ENCODE measurements at regions not wholly inside any gene's neighbourhood (a gene's known extent, or its start where the extent isn't known, plus 50 kb on each side); places are given as distances from the start of the nearest gene placed in this dataset.

GRCh38 chrX:38887222-38887621, 86.0 kb downstream of the MID1IP1 start:
- DNase-seq (ENCODE audit: low spot score), result no peak

GRCh38 chrX:38890326-38890725, 89.1 kb downstream of the MID1IP1 start:
- DNase-seq (ENCODE audit: low spot score), result no peak

GRCh38 chrX:38890963-38891362, 89.7 kb downstream of the MID1IP1 start:
- DNase-seq (ENCODE audit: low spot score), result no peak

- no peak for DNase-seq (ENCODE audit: low spot score)
Observed at GRCh38 chrX:38891641-38892413, 90.6 kb downstream of the MID1IP1 start.

- no peak for DNase-seq (ENCODE audit: low spot score)
Observed at GRCh38 chrX:38893441-38893840, 92.2 kb downstream of the MID1IP1 start.

- no peak for DNase-seq (ENCODE audit: low spot score)
Observed at GRCh38 chrX:38895775-38896174, 94.5 kb downstream of the MID1IP1 start.

GRCh38 chrX:38896724-38897298, 95.6 kb downstream of the MID1IP1 start:
- no peak for DNase-seq (ENCODE audit: low spot score)

GRCh38 chrX:38898261-38898660, 97.0 kb downstream of the MID1IP1 start:
- DNase-seq (ENCODE audit: low spot score), result peak; percentile 0

GRCh38 chrX:38899650-38900049, 98.4 kb downstream of the MID1IP1 start:
- no peak for DNase-seq (ENCODE audit: low spot score)

GRCh38 chrX:38900719-38901118, 99.5 kb downstream of the MID1IP1 start:
- DNase-seq (ENCODE audit: low spot score), result no peak

GRCh38 chrX:38902972-38903492, 101.8 kb downstream of the MID1IP1 start:
- DNase-seq (ENCODE audit: low spot score), result no peak

- DNase-seq (ENCODE audit: low spot score), result no peak
Observed at GRCh38 chrX:38916801-38917200, 115.5 kb downstream of the MID1IP1 start.

- DNase-seq (ENCODE audit: low spot score), result no peak
Observed at GRCh38 chrX:38917954-38918353, 116.7 kb downstream of the MID1IP1 start.

- DNase-seq (ENCODE audit: low spot score), result no peak
Observed at GRCh38 chrX:38919202-38919601, 117.9 kb downstream of the MID1IP1 start.

GRCh38 chrX:38919853-38920528, 118.7 kb downstream of the MID1IP1 start:
- no peak for DNase-seq (ENCODE audit: low spot score)

- DNase-seq (ENCODE audit: low spot score), result no peak
Observed at GRCh38 chrX:38923451-38923969, 122.3 kb downstream of the MID1IP1 start.

- no peak for DNase-seq (ENCODE audit: low spot score)
Observed at GRCh38 chrX:38927592-38927991, 126.3 kb downstream of the MID1IP1 start.

- peak; percentile 1 for DNase-seq (ENCODE audit: low spot score)
Observed at GRCh38 chrX:38929966-38930421, 128.7 kb downstream of the MID1IP1 start.

GRCh38 chrX:38930474-38930873, 129.2 kb downstream of the MID1IP1 start:
- DNase-seq (ENCODE audit: low spot score), result no peak

GRCh38 chrX:38935561-38935960, 134.3 kb downstream of the MID1IP1 start:
- DNase-seq (ENCODE audit: low spot score), result no peak

GRCh38 chrX:38937400-38937799, 136.1 kb downstream of the MID1IP1 start:
- DNase-seq (ENCODE audit: low spot score), result no peak

- DNase-seq (ENCODE audit: low spot score), result no peak
Observed at GRCh38 chrX:38937926-38938325, 136.7 kb downstream of the MID1IP1 start.

GRCh38 chrX:38939067-38939466, 137.8 kb downstream of the MID1IP1 start:
- no peak for DNase-seq (ENCODE audit: low spot score)
